GM12878 (cell line): ENCODE measurements at regions not wholly inside any gene's neighbourhood (a gene's known extent, or its start where the extent isn't known, plus 50 kb on each side); places are given as distances from the start of the nearest gene placed in this dataset.

Experiments
- ATF2 ChIP-seq: IDR thresholded peaks from 2 replicates; pipeline ENCODE4 v1.6.1; 2012; ENCODE audit warnings: low read length, inconsistent platforms
- CREB1 ChIP-seq: IDR thresholded peaks from 2 replicates; pipeline ENCODE4 v1.6.1; 2012; ENCODE audit warnings: low read depth, mild to moderate bottlenecking, inconsistent platforms
- IRF3 ChIP-seq: fragments of 450-650 bp; IDR thresholded peaks from 2 replicates; pipeline ENCODE4 v1.6.1; 2014; ENCODE audit warnings: mild to moderate bottlenecking
- NFYA ChIP-seq: IDR thresholded peaks from 2 replicates; pipeline ENCODE4 v1.6.1; 2011; ENCODE audit warnings: low read depth, mild to moderate bottlenecking, low read length, improper control_type of control experiment, borderline replicate concordance
- PAX5 ChIP-seq: IDR thresholded peaks from 2 replicates; pipeline ENCODE4 v1.6.1; 2011; ENCODE audit warnings: low read depth, low read length, borderline replicate concordance
- REST ChIP-seq: IDR thresholded peaks from 2 replicates; pipeline ENCODE4 v1.6.1; 2012; ENCODE audit warnings: mild to moderate bottlenecking, low read depth, low read length
- SREBF2 ChIP-seq: IDR thresholded peaks from 2 replicates; pipeline ENCODE4 v1.6.1; 2012; ENCODE audit warnings: mild to moderate bottlenecking, low read length
- TCF12 ChIP-seq: IDR thresholded peaks from 2 replicates; pipeline ENCODE4 v1.6.1; 2011; ENCODE audit warnings: low read depth, mild to moderate bottlenecking, low read length
- TCF7 ChIP-seq: IDR thresholded peaks from 2 replicates; pipeline ENCODE4 v1.6.1; 2014; ENCODE audit warnings: antibody characterized with exemption, borderline replicate concordance
- TF ChIP-seq, protein P1 (sequence below): fragments of 450-650 bp; IDR thresholded peaks from 2 replicates; pipeline ENCODE4 v1.6.1; 2017; ENCODE audit warnings: mild to moderate bottlenecking, moderate library complexity
- TF ChIP-seq, protein P2 (sequence below), 3 experiments: IDR thresholded peaks in 2 of 3; conservative IDR thresholded peaks in 1 of 3; 2 replicates each; pipeline ENCODE4 v1.5.1; 2011; ENCODE audit warnings: low read depth in 3 of 3, low read length in 3 of 3, mild to moderate bottlenecking in 3 of 3, control low read depth in 2 of 3, moderate library complexity in 2 of 3, inconsistent platforms in 1 of 3, mixed read lengths in 1 of 3; ENCODE audit not compliant: control insufficient read depth in 2 of 3, insufficient read depth in 1 of 3; ENCODE audit errors: extremely low read depth in 1 of 3

GRCh38 chr6:86215323-86215722 lies 572.6 kb upstream of the SYNCRIP start:
- TF ChIP-seq ATF2 (no peak), NFYA (no peak), IRF3 (no peak), PAX5 (no peak), REST (no peak), TCF7 (no peak), CREB1 (no peak), TCF12 (no peak), SREBF2 (no peak)
- TF ChIP-seq, protein P1, sequence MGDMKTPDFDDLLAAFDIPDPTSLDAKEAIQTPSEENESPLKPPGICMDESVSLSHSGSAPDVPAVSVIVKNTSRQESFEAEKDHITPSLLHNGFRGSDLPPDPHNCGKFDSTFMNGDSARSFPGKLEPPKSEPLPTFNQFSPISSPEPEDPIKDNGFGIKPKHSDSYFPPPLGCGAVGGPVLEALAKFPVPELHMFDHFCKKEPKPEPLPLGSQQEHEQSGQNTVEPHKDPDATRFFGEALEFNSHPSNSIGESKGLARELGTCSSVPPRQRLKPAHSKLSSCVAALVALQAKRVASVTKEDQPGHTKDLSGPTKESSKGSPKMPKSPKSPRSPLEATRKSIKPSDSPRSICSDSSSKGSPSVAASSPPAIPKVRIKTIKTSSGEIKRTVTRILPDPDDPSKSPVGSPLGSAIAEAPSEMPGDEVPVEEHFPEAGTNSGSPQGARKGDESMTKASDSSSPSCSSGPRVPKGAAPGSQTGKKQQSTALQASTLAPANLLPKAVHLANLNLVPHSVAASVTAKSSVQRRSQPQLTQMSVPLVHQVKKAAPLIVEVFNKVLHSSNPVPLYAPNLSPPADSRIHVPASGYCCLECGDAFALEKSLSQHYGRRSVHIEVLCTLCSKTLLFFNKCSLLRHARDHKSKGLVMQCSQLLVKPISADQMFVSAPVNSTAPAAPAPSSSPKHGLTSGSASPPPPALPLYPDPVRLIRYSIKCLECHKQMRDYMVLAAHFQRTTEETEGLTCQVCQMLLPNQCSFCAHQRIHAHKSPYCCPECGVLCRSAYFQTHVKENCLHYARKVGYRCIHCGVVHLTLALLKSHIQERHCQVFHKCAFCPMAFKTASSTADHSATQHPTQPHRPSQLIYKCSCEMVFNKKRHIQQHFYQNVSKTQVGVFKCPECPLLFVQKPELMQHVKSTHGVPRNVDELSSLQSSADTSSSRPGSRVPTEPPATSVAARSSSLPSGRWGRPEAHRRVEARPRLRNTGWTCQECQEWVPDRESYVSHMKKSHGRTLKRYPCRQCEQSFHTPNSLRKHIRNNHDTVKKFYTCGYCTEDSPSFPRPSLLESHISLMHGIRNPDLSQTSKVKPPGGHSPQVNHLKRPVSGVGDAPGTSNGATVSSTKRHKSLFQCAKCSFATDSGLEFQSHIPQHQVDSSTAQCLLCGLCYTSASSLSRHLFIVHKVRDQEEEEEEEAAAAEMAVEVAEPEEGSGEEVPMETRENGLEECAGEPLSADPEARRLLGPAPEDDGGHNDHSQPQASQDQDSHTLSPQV: no peak
- TF ChIP-seq, protein P2, sequence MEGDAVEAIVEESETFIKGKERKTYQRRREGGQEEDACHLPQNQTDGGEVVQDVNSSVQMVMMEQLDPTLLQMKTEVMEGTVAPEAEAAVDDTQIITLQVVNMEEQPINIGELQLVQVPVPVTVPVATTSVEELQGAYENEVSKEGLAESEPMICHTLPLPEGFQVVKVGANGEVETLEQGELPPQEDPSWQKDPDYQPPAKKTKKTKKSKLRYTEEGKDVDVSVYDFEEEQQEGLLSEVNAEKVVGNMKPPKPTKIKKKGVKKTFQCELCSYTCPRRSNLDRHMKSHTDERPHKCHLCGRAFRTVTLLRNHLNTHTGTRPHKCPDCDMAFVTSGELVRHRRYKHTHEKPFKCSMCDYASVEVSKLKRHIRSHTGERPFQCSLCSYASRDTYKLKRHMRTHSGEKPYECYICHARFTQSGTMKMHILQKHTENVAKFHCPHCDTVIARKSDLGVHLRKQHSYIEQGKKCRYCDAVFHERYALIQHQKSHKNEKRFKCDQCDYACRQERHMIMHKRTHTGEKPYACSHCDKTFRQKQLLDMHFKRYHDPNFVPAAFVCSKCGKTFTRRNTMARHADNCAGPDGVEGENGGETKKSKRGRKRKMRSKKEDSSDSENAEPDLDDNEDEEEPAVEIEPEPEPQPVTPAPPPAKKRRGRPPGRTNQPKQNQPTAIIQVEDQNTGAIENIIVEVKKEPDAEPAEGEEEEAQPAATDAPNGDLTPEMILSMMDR (IDR thresholded peaks at IDR 0.05 in 2 of 3, conservative IDR thresholded peaks at IDR 0.05 in 1 of 3; ENCODE audit: control insufficient read depth in 2 of 3, extremely low read depth in 1 of 3, insufficient read depth in 1 of 3, low read depth in 3 of 3, low read length in 3 of 3): no peak
